SH-SY5Y (cell line): ENCODE measurements at regions not wholly inside any gene's neighbourhood (a gene's known extent, or its start where the extent isn't known, plus 50 kb on each side); places are given as distances from the start of the nearest gene placed in this dataset.

Experiments
- GATA2 ChIP-seq: IDR thresholded peaks from 2 replicates; pipeline ENCODE4 v1.6.1; 2011; ENCODE audit warnings: mild to moderate bottlenecking, low read depth, low read length
- GATA3 ChIP-seq: IDR thresholded peaks from 2 replicates; pipeline ENCODE4 v1.6.1; 2011; ENCODE audit warnings: low read depth, mild to moderate bottlenecking, low read length, moderate library complexity

DNA sequence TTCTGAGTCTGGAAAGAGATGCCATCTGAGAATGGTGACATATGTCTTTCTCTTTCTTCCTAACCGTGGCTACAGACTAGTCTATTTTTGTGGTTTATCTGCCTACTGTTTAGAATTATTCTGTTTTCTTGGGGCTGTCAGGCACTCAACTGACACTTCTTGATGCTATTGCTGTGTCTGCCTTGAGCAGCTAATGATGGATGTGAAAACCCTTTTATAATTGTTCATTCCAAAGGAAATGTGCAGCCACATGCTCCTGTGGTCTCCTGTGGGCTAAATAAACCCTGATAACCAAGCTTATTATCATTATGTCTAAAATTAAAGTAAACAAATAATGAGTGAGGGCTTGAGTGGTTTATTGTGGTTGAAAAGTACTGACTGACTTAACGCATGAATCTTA is 52.7 kb upstream of the CXADR start:
- no peak for TF ChIP-seq GATA2
- no peak for TF ChIP-seq GATA3

DNA sequence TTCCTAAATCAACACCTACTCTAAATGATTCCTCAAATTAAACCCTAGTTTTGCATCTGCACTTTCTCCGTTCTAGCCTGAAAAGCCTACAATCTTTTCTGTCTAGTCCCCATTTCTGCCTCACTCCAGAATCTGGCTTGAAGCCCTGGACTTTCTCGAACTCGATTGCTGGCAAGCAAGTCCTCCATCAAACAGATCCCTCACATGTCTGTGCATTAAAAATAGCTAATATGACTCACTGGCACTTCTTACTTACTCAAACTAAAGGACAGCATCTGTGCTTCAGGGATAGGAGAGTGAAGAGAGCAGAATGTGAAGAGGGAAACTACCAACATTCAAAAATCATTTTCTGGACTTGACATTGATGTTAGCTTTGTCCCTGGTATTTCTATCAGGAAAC is 51.8 kb upstream of the CXADR start:
- TF ChIP-seq GATA3, result no peak
- no peak for TF ChIP-seq GATA2

DNA sequence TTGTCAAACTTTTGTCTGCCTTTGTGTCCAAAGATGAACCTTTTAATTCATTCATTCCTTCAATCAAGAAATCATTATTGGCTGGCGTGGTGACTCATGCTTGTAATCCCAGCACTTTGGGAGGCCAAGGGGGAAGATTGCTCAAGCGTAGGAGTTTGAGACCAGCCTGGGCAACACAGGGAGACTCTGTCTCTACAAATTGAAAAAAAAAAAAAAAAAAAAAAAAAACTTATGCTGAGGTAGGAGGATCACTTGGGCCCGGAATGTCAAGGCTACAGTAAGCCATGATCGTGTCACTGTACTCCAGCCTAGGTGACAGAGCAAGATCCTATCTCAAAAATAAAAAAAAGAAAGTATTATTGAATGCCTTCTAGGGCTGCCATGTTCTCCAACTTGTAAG is 51.3 kb upstream of the CXADR start:
- TF ChIP-seq GATA3, result no peak

DNA sequence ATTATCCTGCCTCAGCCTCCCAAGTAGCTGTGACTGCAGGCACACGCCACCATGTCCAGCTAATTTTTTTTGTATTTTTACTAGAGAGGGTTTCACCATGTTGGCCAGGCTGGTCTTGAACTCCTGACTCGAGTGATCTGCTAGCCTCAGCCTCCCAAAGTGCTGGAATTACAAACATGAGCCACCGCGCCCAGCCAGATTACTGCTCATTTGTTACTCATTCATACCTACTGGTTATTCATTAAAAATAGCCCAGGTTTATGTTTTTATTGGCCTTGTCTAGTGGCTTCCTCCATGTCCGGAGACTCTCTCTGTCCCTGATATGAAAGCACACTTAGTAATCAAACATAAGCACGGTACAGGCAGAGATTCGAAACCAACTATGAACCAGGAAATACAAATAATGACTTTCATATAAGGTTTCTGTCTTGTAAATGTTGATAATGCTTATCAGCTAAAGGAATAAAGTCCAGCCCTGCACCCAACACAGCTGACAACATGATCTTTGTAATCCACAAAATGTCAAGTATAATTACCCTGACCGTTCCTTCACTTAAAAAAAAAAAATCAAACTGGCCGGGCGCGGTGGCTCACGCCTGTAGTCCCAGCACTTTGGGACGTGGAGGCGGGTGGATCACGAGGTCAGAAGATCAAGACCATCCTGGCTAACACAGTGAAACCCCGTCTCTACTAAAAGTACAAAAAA is 50.4 kb upstream of the CXADR start:
- no peak for TF ChIP-seq GATA3
- no peak for TF ChIP-seq GATA2
